ENCODE measurements at regions not wholly inside any gene's neighbourhood (a gene's known extent, or its start where the extent isn't known, plus 50 kb on each side); places are given as distances from the start of the nearest gene placed in this dataset.
"Not testable (repeated sequence)": the region's sequence is repeated elsewhere in the genome, so short reads cannot be mapped to it uniquely, and the experiment has no call there.

GRCh38 chrY:6685783-6686389 lies 224.6 kb upstream of the TBL1Y start:
- not testable (repeated sequence) for DNase-seq (ENCODE audit: low spot score)

GRCh38 chrY:6701558-6702161 lies 208.8 kb upstream of the TBL1Y start:
- DNase-seq (ENCODE audit: low spot score), result not testable (repeated sequence)

GRCh38 chrY:6721443-6721842 lies 189.1 kb upstream of the TBL1Y start:
- not testable (repeated sequence) for DNase-seq (ENCODE audit: low spot score)

- DNase-seq (ENCODE audit: low spot score), result not testable (repeated sequence)
Measured at GRCh38 chrY:6747210-6747609, 163.3 kb upstream of the TBL1Y start.

- DNase-seq (ENCODE audit: low spot score), result no peak
Measured at GRCh38 chrY:6782334-6782733, 128.2 kb upstream of the TBL1Y start.

GRCh38 chrY:6786960-6787359 lies 123.5 kb upstream of the TBL1Y start:
- DNase-seq (ENCODE audit: low spot score), result no peak

GRCh38 chrY:6811633-6812032 lies 98.9 kb upstream of the TBL1Y start:
- DNase-seq (ENCODE audit: low spot score), result peak; percentile 7

Measured in umbilical cord (tissue), 1 donor.